PC-9 (cell line): ENCODE measurements at regions not wholly inside any gene's neighbourhood (a gene's known extent, or its start where the extent isn't known, plus 50 kb on each side); places are given as distances from the start of the nearest gene placed in this dataset.
"Not testable (repeated sequence)": the region's sequence is repeated elsewhere in the genome, so short reads cannot be mapped to it uniquely, and the experiment has no call there.

Source experiments
- BruUV-seq: library from RNA; stranded (reverse); fragments of 400-500 nt; replicated peaks from 2 replicates; lab custom pipeline; 2021; lab: Mats Ljungman, UMichigan
- CTCF ChIA-PET: fragments of 300-600 bp; sonication (Branson Sonifier 250); formaldehyde crosslinking; loops from one replicate; lab custom pipeline; 2022; ENCODE audit warnings: antibody characterized with exemption; lab: Charles Lee
- POLR2A ChIA-PET: fragments of 300-600 bp; sonication (Branson Sonifier 250); formaldehyde crosslinking; loops from one replicate; lab custom pipeline; 2022; ENCODE audit warnings: antibody characterized with exemption; ENCODE audit not compliant: unreplicated experiment; lab: Charles Lee
- DNase-seq, 2 experiments: peaks; one replicate each; pipeline versions ENCODE4 v3.0.0 to v3.0.0-alpha.2; 2015 to 2022; ENCODE audit warnings: mixed read lengths in 1 of 2
- H2AFZ ChIP-seq: fragments of 200-600 bp; sonication (generic); 2 replicates; pipeline ENCODE4 v1.8.1; 2017; ENCODE audit warnings: antibody characterized with exemption
- H3F3A ChIP-seq: fragments of 200-600 bp; sonication (generic); 2 replicates; pipeline ENCODE4 v1.8.1; 2017; ENCODE audit warnings: antibody characterized with exemption, mild to moderate bottlenecking, low read depth; ENCODE audit not compliant: insufficient read depth
- H3K27ac ChIP-seq: fragments of 200-600 bp; sonication (generic); 2 replicates; pipeline ENCODE4 v1.6.1; 2016; ENCODE audit warnings: mixed run types
- H3K27me3 ChIP-seq: fragments of 200-600 bp; sonication (generic); 2 replicates; pipeline ENCODE4 v1.6.1; 2016; ENCODE audit warnings: low read depth, mixed run types; ENCODE audit not compliant: insufficient read depth
- H3K36me3 ChIP-seq: fragments of 200-600 bp; sonication (generic); 2 replicates; pipeline ENCODE4 v1.6.1; 2016; ENCODE audit warnings: low read depth, mixed run types
- H3K4me1 ChIP-seq: fragments of 200-600 bp; sonication (generic); replicated peaks from 2 replicates; pipeline ENCODE4 v1.6.1; 2016; ENCODE audit warnings: mixed run types; ENCODE audit not compliant: insufficient read depth
- H3K4me2 ChIP-seq: fragments of 200-600 bp; sonication (generic); 2 replicates; pipeline ENCODE4 v1.6.1; 2017; ENCODE audit warnings: mixed run types
- H3K4me3 ChIP-seq: fragments of 200-600 bp; sonication (generic); 2 replicates; pipeline ENCODE4 v1.6.1; 2016; ENCODE audit warnings: mixed run types
- H3K79me2 ChIP-seq: fragments of 200-600 bp; sonication (generic); 2 replicates; pipeline ENCODE4 v1.6.1; 2017; ENCODE audit warnings: low read depth, mixed run types
- H3K9me2 ChIP-seq: fragments of 200-600 bp; sonication (generic); 2 replicates; pipeline ENCODE4 v1.8.1; 2017; ENCODE audit warnings: mild to moderate bottlenecking; ENCODE audit not compliant: insufficient read depth
- H3K9me3 ChIP-seq: fragments of 200-600 bp; sonication (generic); 2 replicates; pipeline ENCODE4 v1.8.1; 2016; ENCODE audit warnings: low read depth; ENCODE audit not compliant: insufficient read depth
- H4K20me1 ChIP-seq: fragments of 200-600 bp; sonication (generic); 2 replicates; pipeline ENCODE4 v1.8.1; 2017; ENCODE audit not compliant: insufficient read depth
- CTCF ChIP-seq: fragments of 200-600 bp; sonication (generic); conservative IDR thresholded peaks from 2 replicates; pipeline ENCODE4 v1.6.1; 2017; ENCODE audit warnings: mixed run types, antibody characterized with exemption, mild to moderate bottlenecking, moderate library complexity
- EZH2 ChIP-seq: fragments of 200-600 bp; sonication (generic); IDR thresholded peaks from 2 replicates; pipeline ENCODE4 v1.8.0; 2017; ENCODE audit warnings: antibody characterized with exemption, low read depth
- intact Hi-C: fragments of 100-400 bp; cut with micrococcal nuclease; formaldehyde crosslinking; loops from one replicate; pipeline ENCODE4 v1.10.0; 2022; ENCODE audit not compliant: unreplicated experiment

- DNase-seq = no peak
- no peaks in the 10 kb centered on the region for H3K27me3 ChIP-seq
- H4K20me1 ChIP-seq = no peaks in the 10 kb centered on the region
- no peak overlapping the region for H3K4me2 ChIP-seq
- TF ChIP-seq EZH2 = no peak
- no peak for TF ChIP-seq CTCF
- BruUV-seq = no TSS peak
- CTCF ChIA-PET = no interaction called here
- no peak overlapping the region for H3K27ac ChIP-seq
- H3K4me1 ChIP-seq = peaks cover 26% of the 10 kb centered on the region
- intact Hi-C loops = no loop called here
- POLR2A ChIA-PET = interaction anchor here (0.5 kb wide), 1 partner anchor 1110 kb away, joined by 5 read pairs; no protein-coding TSS in a partner anchor
- H3F3A ChIP-seq = peaks cover 27% of the 10 kb centered on the region
- no peak overlapping the region for H2AFZ ChIP-seq
- H3K9me2 ChIP-seq = 0 out of 2 replicates have a peak, but pooled peaks cover 3% of the 10 kb centered on the region
- H3K79me2 ChIP-seq = no peaks in the 10 kb centered on the region
- H3K36me3 ChIP-seq = no peaks in the 10 kb centered on the region
- H3K9me3 ChIP-seq = no peaks in the 10 kb centered on the region
- H3K4me3 ChIP-seq = no peak overlapping the region
Measured at GRCh38 chr5:173486355-173487225, 129.9 kb downstream of the BOD1 start.

GRCh38 chr5:173484569-173484968 lies 131.9 kb downstream of the BOD1 start:
- no peak overlapping the region for H3K4me3 ChIP-seq
- no peaks in the 10 kb centered on the region for H3K36me3 ChIP-seq
- H3K9me2 ChIP-seq = 0 out of 2 replicates have a peak, but pooled peaks cover 3% of the 10 kb centered on the region
- H2AFZ ChIP-seq = no peak overlapping the region
- no peaks in the 10 kb centered on the region for H4K20me1 ChIP-seq
- no peak overlapping the region for H3K4me2 ChIP-seq
- peak overlapping the region; percentile 99 for H3K27ac ChIP-seq
- ChIA-PET CTCF (no interaction called here), POLR2A (no interaction called here)
- peaks cover 26% of the 10 kb centered on the region for H3K4me1 ChIP-seq
- intact Hi-C loops = no loop called here
- H3F3A ChIP-seq = peaks cover 27% of the 10 kb centered on the region
- BruUV-seq = no TSS peak
- DNase-seq = no peak
- TF ChIP-seq EZH2 (no peak), CTCF (no peak)
- no peaks in the 10 kb centered on the region for H3K9me3 ChIP-seq
- no peaks in the 10 kb centered on the region for H3K79me2 ChIP-seq
- no peaks in the 10 kb centered on the region for H3K27me3 ChIP-seq

DNA sequence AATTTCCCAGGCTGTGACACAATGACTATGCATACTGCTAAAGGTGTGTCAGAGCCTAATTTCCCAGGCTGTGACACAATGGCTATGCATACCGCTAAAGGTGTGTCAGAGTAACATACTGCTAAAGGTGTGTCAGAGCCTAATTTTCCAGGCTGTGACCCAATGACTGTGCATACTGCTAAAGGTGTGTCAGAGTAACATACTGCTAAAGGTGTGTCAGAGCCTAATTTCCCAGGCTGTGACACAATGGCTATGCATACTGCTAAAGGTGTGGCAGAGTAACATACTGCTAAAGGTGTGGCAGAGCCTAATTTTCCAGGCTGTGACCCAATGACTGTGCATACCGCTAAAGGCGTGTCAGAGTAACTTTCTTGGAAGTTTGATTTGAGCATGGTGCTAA lies 132.9 kb downstream of the BOD1 start:
- H3K79me2 ChIP-seq, H4K20me1 ChIP-seq, POLR2A ChIA-PET, H3K9me3 ChIP-seq, intact Hi-C loops, H2AFZ ChIP-seq, BruUV-seq, H3K4me2 ChIP-seq, H3K27me3 ChIP-seq, H3K36me3 ChIP-seq, H3K4me3 ChIP-seq, H3K9me2 ChIP-seq: not testable (repeated sequence)
- peaks cover 26% of the 10 kb centered on the region for H3K4me1 ChIP-seq
- H3K27ac ChIP-seq = peak overlapping the region; percentile 99
- peaks cover 27% of the 10 kb centered on the region for H3F3A ChIP-seq
- peak; percentile 24 to 98 for DNase-seq
- CTCF ChIA-PET = interaction anchor here (0.8 kb wide), 1 partner anchor 9 kb away, joined by 4 read pairs; no protein-coding TSS in a partner anchor
